ENCODE measurements at regions not wholly inside any gene's neighbourhood (a gene's known extent, or its start where the extent isn't known, plus 50 kb on each side); places are given as distances from the start of the nearest gene placed in this dataset.

GRCh38 chr9:119736491-119737454, 367.5 kb upstream of the BRINP1 start:
- ATAC-seq: peak; percentile 36
- Mint-ChIP-seq H3K27ac (no peak overlapping the region), H3K9me3 (peaks cover 26% of the 10 kb centered on the region), H3K36me3 (peaks cover 14% of the 10 kb centered on the region), H3K4me3 (no peak overlapping the region), H3K4me1 (peaks cover 17% of the 10 kb centered on the region), H3K27me3 (ENCODE audit: low read depth) (no peaks in the 10 kb centered on the region)
- TF ChIP-seq, protein P1, sequence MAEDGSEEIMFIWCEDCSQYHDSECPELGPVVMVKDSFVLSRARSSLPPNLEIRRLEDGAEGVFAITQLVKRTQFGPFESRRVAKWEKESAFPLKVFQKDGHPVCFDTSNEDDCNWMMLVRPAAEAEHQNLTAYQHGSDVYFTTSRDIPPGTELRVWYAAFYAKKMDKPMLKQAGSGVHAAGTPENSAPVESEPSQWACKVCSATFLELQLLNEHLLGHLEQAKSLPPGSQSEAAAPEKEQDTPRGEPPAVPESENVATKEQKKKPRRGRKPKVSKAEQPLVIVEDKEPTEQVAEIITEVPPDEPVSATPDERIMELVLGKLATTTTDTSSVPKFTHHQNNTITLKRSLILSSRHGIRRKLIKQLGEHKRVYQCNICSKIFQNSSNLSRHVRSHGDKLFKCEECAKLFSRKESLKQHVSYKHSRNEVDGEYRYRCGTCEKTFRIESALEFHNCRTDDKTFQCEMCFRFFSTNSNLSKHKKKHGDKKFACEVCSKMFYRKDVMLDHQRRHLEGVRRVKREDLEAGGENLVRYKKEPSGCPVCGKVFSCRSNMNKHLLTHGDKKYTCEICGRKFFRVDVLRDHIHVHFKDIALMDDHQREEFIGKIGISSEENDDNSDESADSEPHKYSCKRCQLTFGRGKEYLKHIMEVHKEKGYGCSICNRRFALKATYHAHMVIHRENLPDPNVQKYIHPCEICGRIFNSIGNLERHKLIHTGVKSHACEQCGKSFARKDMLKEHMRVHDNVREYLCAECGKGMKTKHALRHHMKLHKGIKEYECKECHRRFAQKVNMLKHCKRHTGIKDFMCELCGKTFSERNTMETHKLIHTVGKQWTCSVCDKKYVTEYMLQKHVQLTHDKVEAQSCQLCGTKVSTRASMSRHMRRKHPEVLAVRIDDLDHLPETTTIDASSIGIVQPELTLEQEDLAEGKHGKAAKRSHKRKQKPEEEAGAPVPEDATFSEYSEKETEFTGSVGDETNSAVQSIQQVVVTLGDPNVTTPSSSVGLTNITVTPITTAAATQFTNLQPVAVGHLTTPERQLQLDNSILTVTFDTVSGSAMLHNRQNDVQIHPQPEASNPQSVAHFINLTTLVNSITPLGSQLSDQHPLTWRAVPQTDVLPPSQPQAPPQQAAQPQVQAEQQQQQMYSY (CRISPR knock-in tag; IDR thresholded peaks at IDR 0.05): peak; percentile 67; the same call in 1 of the 2 replicates
- TF ChIP-seq TEAD1 (CRISPR knock-in tag; IDR thresholded peaks at IDR 0.05): no peak
- DNase-seq (ENCODE audit: low spot score): no peak
- POLR2A ChIA-PET: no interaction called here
- CTCF ChIA-PET: no interaction called here

DNA sequence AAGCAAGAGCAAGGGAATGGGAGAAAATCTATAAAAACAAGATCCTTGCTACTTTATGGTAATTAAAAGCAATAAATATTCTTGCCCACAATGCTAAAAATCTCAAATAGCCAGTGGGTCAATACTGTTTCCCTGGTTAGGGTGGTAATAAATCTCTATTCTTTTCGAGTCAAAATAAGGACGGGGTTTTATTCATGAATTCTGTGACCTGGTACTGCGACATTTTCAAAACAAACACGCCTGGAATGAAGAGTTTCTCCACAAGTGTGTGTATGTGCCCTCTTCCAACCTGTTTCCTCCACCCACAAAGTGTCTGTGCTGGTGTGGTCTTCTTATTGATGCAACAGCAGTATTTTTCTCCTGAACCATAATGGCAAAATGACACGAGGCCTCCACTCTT, 358.8 kb upstream of the BRINP1 start:
- peaks cover 5% of the 10 kb centered on the region; the same call in 1 of the 2 replicates for H3K9me3 Mint-ChIP-seq
- no peaks in the 10 kb centered on the region; the same call in 1 of the 2 replicates for H3K27me3 Mint-ChIP-seq (ENCODE audit: low read depth)
- ChIA-PET CTCF (no interaction called here), POLR2A (no interaction called here)
- no peaks in the 10 kb centered on the region; the same call in 1 of the 2 replicates for H3K36me3 Mint-ChIP-seq
- H3K4me3 Mint-ChIP-seq: no peak overlapping the region
- ATAC-seq (no peak), DNase-seq (ENCODE audit: low spot score) (no peak)
- peaks cover 20% of the 10 kb centered on the region for H3K4me1 Mint-ChIP-seq
- TF ChIP-seq ETV6 (CRISPR knock-in tag; IDR thresholded peaks at IDR 0.05): no peak
- TF ChIP-seq PRRX2 (CRISPR knock-in tag; IDR thresholded peaks at IDR 0.05): no peak
- no peak for TF ChIP-seq MXD4 (CRISPR knock-in tag; IDR thresholded peaks at IDR 0.05; ENCODE audit: borderline replicate concordance)
- no peak for TF ChIP-seq ZNF423 (CRISPR knock-in tag; IDR thresholded peaks at IDR 0.05)
- TF ChIP-seq ESRRA (CRISPR knock-in tag; IDR thresholded peaks at IDR 0.05; ENCODE audit: borderline replicate concordance): no peak
- TF ChIP-seq NFATC4 (CRISPR knock-in tag; IDR thresholded peaks at IDR 0.05): no peak
- no peak for TF ChIP-seq EMX1 (CRISPR knock-in tag; IDR thresholded peaks at IDR 0.05)
- TF ChIP-seq USF1 (CRISPR knock-in tag; IDR thresholded peaks at IDR 0.05): no peak
- no peak for TF ChIP-seq ZNF317 (CRISPR knock-in tag; IDR thresholded peaks at IDR 0.05; ENCODE audit: borderline replicate concordance, low read depth)
- no peak for TF ChIP-seq RELA (CRISPR knock-in tag; IDR thresholded peaks at IDR 0.05; ENCODE audit: borderline replicate concordance)
- TF ChIP-seq IRF2 (CRISPR knock-in tag; IDR thresholded peaks at IDR 0.05; ENCODE audit: borderline replicate concordance, low read depth): no peak
- no peak for TF ChIP-seq FOXK1 (CRISPR knock-in tag; IDR thresholded peaks at IDR 0.05)
- no peak for TF ChIP-seq NFYB (CRISPR knock-in tag; conservative IDR thresholded peaks at IDR 0.05; ENCODE audit: low read depth)
- no peak overlapping the region for H3K27ac Mint-ChIP-seq

DNA sequence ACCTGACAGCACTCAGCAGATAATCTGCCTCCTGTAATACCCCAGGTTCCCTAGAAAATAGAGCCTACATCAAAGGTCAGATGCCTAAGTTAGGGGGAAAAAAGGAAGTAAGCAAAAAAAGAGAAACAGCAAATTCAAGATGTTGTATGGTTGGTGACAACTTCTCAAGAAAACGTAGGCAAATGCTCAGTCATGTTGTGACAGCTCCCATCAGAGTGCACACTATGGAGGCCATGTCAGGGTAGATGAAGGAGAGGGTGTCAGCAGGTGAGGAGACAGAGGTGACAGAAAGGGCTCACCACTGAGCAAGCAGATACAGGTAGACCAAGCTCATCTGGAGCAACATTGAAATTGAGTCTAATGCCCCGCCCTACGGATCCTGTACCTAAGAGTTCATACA, 356.8 kb upstream of the BRINP1 start:
- Mint-ChIP-seq H3K4me3 (no peak overlapping the region), H3K4me1 (peaks cover 36% of the 10 kb centered on the region), H3K27ac (no peak overlapping the region), H3K36me3 (no peaks in the 10 kb centered on the region), H3K27me3 (ENCODE audit: low read depth) (no peaks in the 10 kb centered on the region; the same call in 1 of the 2 replicates), H3K9me3 (no peaks in the 10 kb centered on the region)
- DNase-seq (ENCODE audit: low spot score) (no peak), ATAC-seq (no peak)
- ChIA-PET CTCF (no interaction called here), POLR2A (no interaction called here)
- TF ChIP-seq SMAD3 (CRISPR knock-in tag; IDR thresholded peaks at IDR 0.05; ENCODE audit: borderline replicate concordance) (no peak), E2F4 (CRISPR knock-in tag; IDR thresholded peaks at IDR 0.05; ENCODE audit: borderline replicate concordance, low read depth) (no peak), TCF7 (CRISPR knock-in tag; IDR thresholded peaks at IDR 0.05; ENCODE audit: low read depth) (no peak), PRRX2 (CRISPR knock-in tag; IDR thresholded peaks at IDR 0.05) (no peak), GABPB1 (CRISPR knock-in tag; IDR thresholded peaks at IDR 0.05) (no peak), RORB (CRISPR knock-in tag; IDR thresholded peaks at IDR 0.05) (no peak), SOX15 (CRISPR knock-in tag; IDR thresholded peaks at IDR 0.05) (no peak), ZNF317 (CRISPR knock-in tag; IDR thresholded peaks at IDR 0.05; ENCODE audit: borderline replicate concordance, low read depth) (no peak), FOXP1 (CRISPR knock-in tag; IDR thresholded peaks at IDR 0.05; ENCODE audit: borderline replicate concordance) (no peak)
- TF ChIP-seq, protein P2, sequence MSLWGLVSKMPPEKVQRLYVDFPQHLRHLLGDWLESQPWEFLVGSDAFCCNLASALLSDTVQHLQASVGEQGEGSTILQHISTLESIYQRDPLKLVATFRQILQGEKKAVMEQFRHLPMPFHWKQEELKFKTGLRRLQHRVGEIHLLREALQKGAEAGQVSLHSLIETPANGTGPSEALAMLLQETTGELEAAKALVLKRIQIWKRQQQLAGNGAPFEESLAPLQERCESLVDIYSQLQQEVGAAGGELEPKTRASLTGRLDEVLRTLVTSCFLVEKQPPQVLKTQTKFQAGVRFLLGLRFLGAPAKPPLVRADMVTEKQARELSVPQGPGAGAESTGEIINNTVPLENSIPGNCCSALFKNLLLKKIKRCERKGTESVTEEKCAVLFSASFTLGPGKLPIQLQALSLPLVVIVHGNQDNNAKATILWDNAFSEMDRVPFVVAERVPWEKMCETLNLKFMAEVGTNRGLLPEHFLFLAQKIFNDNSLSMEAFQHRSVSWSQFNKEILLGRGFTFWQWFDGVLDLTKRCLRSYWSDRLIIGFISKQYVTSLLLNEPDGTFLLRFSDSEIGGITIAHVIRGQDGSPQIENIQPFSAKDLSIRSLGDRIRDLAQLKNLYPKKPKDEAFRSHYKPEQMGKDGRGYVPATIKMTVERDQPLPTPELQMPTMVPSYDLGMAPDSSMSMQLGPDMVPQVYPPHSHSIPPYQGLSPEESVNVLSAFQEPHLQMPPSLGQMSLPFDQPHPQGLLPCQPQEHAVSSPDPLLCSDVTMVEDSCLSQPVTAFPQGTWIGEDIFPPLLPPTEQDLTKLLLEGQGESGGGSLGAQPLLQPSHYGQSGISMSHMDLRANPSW (CRISPR knock-in tag; conservative IDR thresholded peaks at IDR 0.05; ENCODE audit: low read depth): no peak
